SK-N-SH (cell line): ENCODE measurements at regions not wholly inside any gene's neighbourhood (a gene's known extent, or its start where the extent isn't known, plus 50 kb on each side); places are given as distances from the start of the nearest gene placed in this dataset.

Experiments
- CTCF ChIA-PET: fragments of 300-600, 350-600 bp; formaldehyde crosslinking; extraction: SDS; loops from one replicate; lab custom pipeline; 2021; lab: Yijun Ruan, JAX
- POLR2A ChIA-PET: fragments of 350-600 bp; sonication (Branson Sonifier 250); formaldehyde crosslinking; extraction: SDS; loops from one replicate; lab custom pipeline; 2020; ENCODE audit warnings: antibody characterized with exemption, inconsistent platforms; lab: Yijun Ruan, JAX
- DNase-seq: peaks from one replicate; pipeline ENCODE4 v3.0.0; 2012
- H2AFZ ChIP-seq: fragments of 200-600 bp; sonication (generic); 2 replicates; pipeline ENCODE4 v1.8.1; 2016; ENCODE audit warnings: antibody characterized with exemption, mild to moderate bottlenecking, low read depth
- H3F3A ChIP-seq: fragments of 200-600 bp; sonication (generic); replicated peaks from 2 replicates; pipeline ENCODE3; 2016; ENCODE audit warnings: antibody characterized with exemption, mild to moderate bottlenecking; ENCODE audit not compliant: insufficient read depth
- H3K27ac ChIP-seq, 2 experiments: fragments of 200-500 bp in 1 of 2; fragments of 200-600 bp in 1 of 2; sonication (Bioruptor generic) in 1 of 2; sonication (generic), shearing (Covaris generic) in 1 of 2; 2 replicates each; pipeline versions ENCODE4 v1.5.1 to v1.6.1; 2014 to 2016; ENCODE audit warnings: low read depth in 2 of 2, inconsistent platforms in 1 of 2, low read length in 1 of 2, mild to moderate bottlenecking in 1 of 2, mixed read lengths in 1 of 2
- H3K27me3 ChIP-seq: fragments of 200-600 bp; sonication (generic), shearing (Covaris generic); 2 replicates; pipeline ENCODE4 v1.6.1; 2016; ENCODE audit warnings: mixed run types; ENCODE audit not compliant: insufficient read depth
- H3K36me3 ChIP-seq, 2 experiments: fragments of 200-500 bp in 1 of 2; fragments of 200-600 bp in 1 of 2; sonication (Bioruptor generic) in 1 of 2; sonication (generic) in 1 of 2; replicated peaks in 1 of 2; 2 replicates each; pipeline versions ENCODE3 to v1.5.1; 2014 to 2016; ENCODE audit warnings: low read length in 1 of 2, mild to moderate bottlenecking in 1 of 2; ENCODE audit not compliant: insufficient read depth in 2 of 2, control insufficient read depth in 1 of 2
- H3K4me1 ChIP-seq, 2 experiments: fragments of 200-500 bp in 1 of 2; fragments of 200-600 bp in 1 of 2; sonication (Bioruptor generic) in 1 of 2; sonication (generic), shearing (Covaris generic) in 1 of 2; 2 replicates each; pipeline versions ENCODE4 v1.5.1 to v1.6.1; 2014 to 2016; ENCODE audit warnings: low read depth in 1 of 2, low read length in 1 of 2, mixed run types in 1 of 2; ENCODE audit not compliant: insufficient read depth in 2 of 2, control insufficient read depth in 1 of 2
- H3K4me2 ChIP-seq: fragments of 200-600 bp; sonication (generic), shearing (Covaris generic); 2 replicates; pipeline ENCODE4 v1.6.1; 2017; ENCODE audit warnings: mixed run types
- H3K4me3 ChIP-seq, 2 experiments: fragments of 200-500 bp in 1 of 2; fragments of 200-600 bp in 1 of 2; sonication (Bioruptor generic) in 1 of 2; sonication (generic), shearing (Covaris generic) in 1 of 2; 2 replicates each; pipeline versions ENCODE4 v1.5.1 to v1.8.1; 2014 to 2016; ENCODE audit warnings: low read depth in 2 of 2, inconsistent platforms in 1 of 2, low read length in 1 of 2, mild to moderate bottlenecking in 1 of 2, mixed read lengths in 1 of 2, moderate library complexity in 1 of 2
- H3K79me2 ChIP-seq: fragments of 200-600 bp; sonication (generic); 2 replicates; pipeline ENCODE4 v1.8.1; 2017; ENCODE audit warnings: mild to moderate bottlenecking; ENCODE audit not compliant: insufficient read depth
- H3K9ac ChIP-seq: fragments of 200-600 bp; sonication (generic); 2 replicates; pipeline ENCODE4 v1.6.1; 2017; ENCODE audit warnings: mixed run types
- H3K9me2 ChIP-seq: fragments of 200-600 bp; sonication (generic); 2 replicates; pipeline ENCODE4 v1.6.1; 2017; ENCODE audit warnings: mixed run types
- H3K9me3 ChIP-seq: fragments of 200-600 bp; sonication (generic); 2 replicates; pipeline ENCODE4 v1.6.1; 2017; ENCODE audit warnings: mixed run types, mild to moderate bottlenecking, moderate library complexity
- H4K20me1 ChIP-seq: fragments of 200-600 bp; sonication (generic); 2 replicates; pipeline ENCODE4 v1.6.1; 2017; ENCODE audit warnings: mild to moderate bottlenecking, mixed run types; ENCODE audit not compliant: insufficient read depth
- CTCF ChIP-seq: fragments of 200-600 bp; sonication (generic); IDR thresholded peaks from 2 replicates; pipeline ENCODE4 v1.6.1; 2017; ENCODE audit warnings: antibody characterized with exemption, mild to moderate bottlenecking, moderate library complexity
- EZH2phosphoT487 ChIP-seq: fragments of 200-600 bp; sonication (generic); IDR thresholded peaks from 2 replicates; pipeline ENCODE4 v1.6.1; 2017; ENCODE audit warnings: low read depth, mixed run types, mild to moderate bottlenecking, antibody characterized with exemption, moderate library complexity, borderline replicate concordance
- FOXM1 ChIP-seq: IDR thresholded peaks from 2 replicates; pipeline ENCODE4 v1.4.0; 2012; ENCODE audit warnings: low read depth, mild to moderate bottlenecking
- GABPA ChIP-seq: IDR thresholded peaks from 2 replicates; pipeline ENCODE4 v1.4.0; 2012; ENCODE audit warnings: low read depth, mild to moderate bottlenecking
- GATA2 ChIP-seq: sonication (generic); formaldehyde crosslinking; IDR thresholded peaks from 2 replicates; pipeline ENCODE4 v1.5.0; 2020; ENCODE audit warnings: mild to moderate bottlenecking, missing genetic modification reagents
- IRF3 ChIP-seq: fragments of 150-350 bp; IDR thresholded peaks from 2 replicates; pipeline ENCODE4 v1.6.1; 2016; ENCODE audit warnings: mild to moderate bottlenecking, low read depth, low read length
- JUND ChIP-seq: IDR thresholded peaks from 2 replicates; pipeline ENCODE4 v1.4.0; 2012
- MEF2A ChIP-seq: IDR thresholded peaks from 2 replicates; pipeline ENCODE4 v1.4.0; 2012; ENCODE audit warnings: low read depth, borderline replicate concordance
- MXI1 ChIP-seq: IDR thresholded peaks from 2 replicates; pipeline ENCODE4 v1.6.1; 2012; ENCODE audit warnings: mild to moderate bottlenecking, low read depth, low read length, improper control_type of control experiment
- NFIC ChIP-seq: IDR thresholded peaks from 2 replicates; pipeline ENCODE4 v1.4.0; 2012; ENCODE audit warnings: borderline replicate concordance
- RAD21 ChIP-seq: IDR thresholded peaks from 2 replicates; pipeline ENCODE4 v1.6.1; 2012; ENCODE audit warnings: mild to moderate bottlenecking, low read length
- RXRA ChIP-seq: IDR thresholded peaks from 2 replicates; pipeline ENCODE4 v1.4.0; 2012; ENCODE audit warnings: low read depth, mild to moderate bottlenecking, borderline replicate concordance
- SIN3A ChIP-seq: IDR thresholded peaks from 2 replicates; pipeline ENCODE4 v1.6.1; 2012; ENCODE audit warnings: low read depth, mild to moderate bottlenecking, low read length, moderate library complexity, borderline replicate concordance
- SMC3 ChIP-seq: IDR thresholded peaks from 2 replicates; pipeline ENCODE4 v1.6.1; 2012; ENCODE audit warnings: low read depth, low read length, improper control_type of control experiment
- TAF1 ChIP-seq: IDR thresholded peaks from 2 replicates; pipeline ENCODE4 v1.6.1; 2012; ENCODE audit warnings: low read depth, mild to moderate bottlenecking, low read length, moderate library complexity, borderline replicate concordance
- TEAD4 ChIP-seq: IDR thresholded peaks from 2 replicates; pipeline ENCODE4 v1.4.0; 2012; ENCODE audit warnings: mild to moderate bottlenecking, borderline replicate concordance; ENCODE audit not compliant: insufficient read depth
- YY1 ChIP-seq: IDR thresholded peaks from 2 replicates; pipeline ENCODE4 v1.4.0; 2012; ENCODE audit warnings: low read depth, mild to moderate bottlenecking
- ZBTB33 ChIP-seq: IDR thresholded peaks from 2 replicates; pipeline ENCODE4 v1.4.0; 2012; ENCODE audit warnings: low read depth, borderline replicate concordance
- WGBS: methylation state at CpG from one replicate; pipeline ENCODE4 v1.1.6; 2017; ENCODE audit warnings: low lambda C conversion rate; 5-methylcytosine and 5-hydroxymethylcytosine counted together
- TF ChIP-seq, protein P1 (sequence below): IDR thresholded peaks from 2 replicates; pipeline ENCODE4; 2012

- no peak for TF ChIP-seq NFIC
- no peak for TF ChIP-seq GABPA
- TF ChIP-seq IRF3: no peak
- TF ChIP-seq, protein P1, sequence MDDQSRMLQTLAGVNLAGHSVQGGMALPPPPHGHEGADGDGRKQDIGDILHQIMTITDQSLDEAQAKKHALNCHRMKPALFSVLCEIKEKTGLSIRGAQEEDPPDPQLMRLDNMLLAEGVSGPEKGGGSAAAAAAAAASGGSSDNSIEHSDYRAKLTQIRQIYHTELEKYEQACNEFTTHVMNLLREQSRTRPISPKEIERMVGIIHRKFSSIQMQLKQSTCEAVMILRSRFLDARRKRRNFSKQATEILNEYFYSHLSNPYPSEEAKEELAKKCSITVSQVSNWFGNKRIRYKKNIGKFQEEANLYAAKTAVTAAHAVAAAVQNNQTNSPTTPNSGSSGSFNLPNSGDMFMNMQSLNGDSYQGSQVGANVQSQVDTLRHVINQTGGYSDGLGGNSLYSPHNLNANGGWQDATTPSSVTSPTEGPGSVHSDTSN: 0 out of 2 replicates have a peak, but pooled peaks have one; percentile 4
- TF ChIP-seq YY1: no peak
- no peak for TF ChIP-seq TAF1
- TF ChIP-seq SIN3A: no peak
- no peak for TF ChIP-seq RAD21
- TF ChIP-seq TEAD4: no peak
These were observed 1663.6 kb downstream of the SUCLG1 start (continued) for GRCh38 chr2:82795446-82795845.

DNA sequence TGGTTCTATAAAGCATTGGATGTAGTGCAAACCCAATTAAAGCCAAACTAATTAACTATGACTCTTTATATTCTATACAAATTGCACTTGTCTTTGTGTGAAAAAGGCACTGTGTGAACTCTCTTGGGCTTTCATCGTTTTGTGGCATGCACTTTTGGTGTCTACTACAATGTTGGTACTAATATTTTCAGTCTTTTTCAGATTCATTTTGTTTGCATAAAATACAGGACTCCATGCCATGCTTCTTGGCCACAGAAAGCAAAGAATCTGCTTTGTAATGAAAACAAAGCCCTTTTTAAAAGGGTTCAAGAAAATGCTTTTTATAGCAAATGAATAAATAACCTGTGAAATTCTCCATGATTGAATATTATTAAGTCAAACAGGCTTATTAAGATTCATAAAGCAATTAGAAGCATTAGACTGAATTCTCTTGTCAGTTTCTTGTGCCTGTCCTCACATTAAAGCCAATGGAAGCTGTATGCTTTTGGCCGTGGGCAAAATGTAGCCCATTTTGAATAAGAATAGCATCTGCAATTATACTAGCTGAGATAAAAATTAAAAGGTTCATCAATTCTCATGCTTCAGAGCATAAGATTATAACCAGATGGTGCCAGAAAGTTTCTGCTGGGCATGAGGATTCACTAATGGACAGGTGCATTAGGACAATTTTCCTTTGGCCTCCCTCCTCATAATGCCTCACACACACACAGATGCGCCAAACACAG lies 1665.2 kb downstream of the SUCLG1 start:
- H3K27ac ChIP-seq: no peak overlapping the region
- no peaks in the 10 kb centered on the region for H3K4me1 ChIP-seq
- POLR2A ChIA-PET: no interaction called here
- H3K9me3 ChIP-seq: no peaks in the 10 kb centered on the region
- CTCF ChIA-PET: no interaction called here
- no peaks in the 10 kb centered on the region for H3K36me3 ChIP-seq
- no peak overlapping the region for H3K9ac ChIP-seq
- H3K27me3 ChIP-seq: no peaks in the 10 kb centered on the region
- DNase-seq: no peak
- 8% methylated on average over 3 of the region's 3 CpGs for WGBS
- no peaks in the 10 kb centered on the region for H3K79me2 ChIP-seq
- H4K20me1 ChIP-seq: no peaks in the 10 kb centered on the region
- peaks cover 14% of the 10 kb centered on the region for H3F3A ChIP-seq
- H3K4me2 ChIP-seq: no peak overlapping the region
- H3K9me2 ChIP-seq: no peaks in the 10 kb centered on the region
- no peak overlapping the region for H3K4me3 ChIP-seq
- no peak for TF ChIP-seq ZBTB33
- TF ChIP-seq FOXM1: no peak
- no peak for TF ChIP-seq MEF2A
- no peak for TF ChIP-seq CTCF
- TF ChIP-seq SMC3: no peak
- TF ChIP-seq GATA2 (CRISPR knock-in tag): no peak
- TF ChIP-seq MXI1: no peak
- TF ChIP-seq EZH2phosphoT487: no peak
- no peak for TF ChIP-seq JUND
- no peak for TF ChIP-seq RXRA
- no peak for TF ChIP-seq NFIC
- TF ChIP-seq, all 33 proteins: peak for 0
- no peak overlapping the region for H2AFZ ChIP-seq
